GM21447 (cell line): ENCODE measurements at regions not wholly inside any gene's neighbourhood (a gene's known extent, or its start where the extent isn't known, plus 50 kb on each side); places are given as distances from the start of the nearest gene placed in this dataset.
"Not testable (repeated sequence)": the region's sequence is repeated elsewhere in the genome, so short reads cannot be mapped to it uniquely, and the experiment has no call there.

Experiments
- ATAC-seq: cut with Tn5 transposase; IDR thresholded peaks from one replicate; pipeline ENCODE4 v1.9.1; 2021; ENCODE audit not compliant: unreplicated experiment

DNA sequence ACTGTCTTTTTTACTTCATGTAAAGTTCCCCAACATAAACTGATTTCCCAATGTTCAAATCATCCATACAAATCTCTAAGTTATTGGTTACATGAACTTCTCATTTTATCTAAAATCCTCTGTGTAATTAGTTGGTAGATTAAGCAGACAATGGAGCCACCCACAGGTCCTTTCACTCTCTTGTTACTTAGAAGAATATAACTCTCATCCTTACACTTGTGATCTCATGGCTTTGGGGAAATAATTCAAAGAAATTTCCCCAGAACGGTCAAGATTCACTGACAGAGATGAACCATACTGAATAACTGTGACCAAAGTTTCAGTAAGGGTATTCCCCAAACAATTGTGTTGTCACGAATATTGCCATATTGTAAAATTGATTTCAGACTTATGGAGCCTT is 1102.6 kb upstream of the EPHA6 start:
- no peak for ATAC-seq

DNA sequence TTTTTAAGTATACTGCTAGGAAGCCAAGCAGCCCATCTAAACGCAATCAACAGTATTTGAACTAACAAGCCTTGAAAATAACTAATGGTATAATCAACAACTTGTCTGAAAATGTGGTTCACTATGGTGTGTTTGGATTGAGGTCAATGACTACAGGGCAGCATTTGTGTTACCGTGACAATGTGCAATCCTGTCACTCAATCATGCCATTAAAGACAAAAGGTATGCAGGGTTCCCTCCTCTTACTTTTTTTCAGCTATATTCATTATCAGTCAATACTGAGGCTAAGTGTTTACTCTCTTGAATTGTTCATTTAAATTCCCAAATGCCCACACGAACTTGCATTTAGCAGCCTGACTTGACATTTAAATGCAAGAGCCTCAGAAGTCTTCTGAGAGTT is 1099.3 kb upstream of the EPHA6 start:
- ATAC-seq: no peak

DNA sequence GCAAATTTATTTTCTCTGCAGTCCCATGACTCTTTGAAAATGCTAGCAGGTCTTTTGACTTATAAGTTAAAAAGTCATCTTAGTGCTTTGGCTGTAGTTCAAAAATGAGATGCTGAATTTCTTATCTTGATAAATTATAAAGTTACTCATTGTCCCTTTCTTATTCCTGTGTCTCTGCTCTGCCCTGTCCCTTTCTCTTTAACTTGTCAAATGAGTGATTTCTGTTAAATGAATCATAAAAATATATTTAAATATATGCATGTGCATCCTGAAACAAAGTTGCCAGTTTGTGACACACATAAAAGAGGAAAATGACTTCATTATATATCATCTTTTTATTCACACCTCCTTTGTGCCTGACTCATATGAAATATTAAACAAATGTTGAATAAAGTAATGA is 1097.3 kb upstream of the EPHA6 start:
- ATAC-seq: no peak

DNA sequence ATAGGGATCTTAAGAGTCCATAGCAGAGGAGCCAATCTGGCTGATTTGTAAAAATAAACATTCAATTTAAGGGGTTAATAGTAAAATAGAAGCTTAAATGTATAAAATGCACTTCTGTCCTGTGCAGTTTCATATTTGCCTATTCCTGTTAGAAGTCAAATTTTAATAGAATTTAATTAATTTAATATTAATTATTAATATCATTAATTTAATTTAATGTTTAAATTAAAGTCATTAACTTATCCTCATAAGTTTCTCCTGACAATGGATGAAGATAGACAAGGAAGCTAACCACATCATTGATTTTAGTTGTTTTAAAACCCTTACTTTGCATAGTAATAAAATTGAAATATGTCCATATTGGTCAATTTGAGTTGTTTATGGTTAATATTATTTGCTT is 1096.2 kb upstream of the EPHA6 start:
- no peak for ATAC-seq

DNA sequence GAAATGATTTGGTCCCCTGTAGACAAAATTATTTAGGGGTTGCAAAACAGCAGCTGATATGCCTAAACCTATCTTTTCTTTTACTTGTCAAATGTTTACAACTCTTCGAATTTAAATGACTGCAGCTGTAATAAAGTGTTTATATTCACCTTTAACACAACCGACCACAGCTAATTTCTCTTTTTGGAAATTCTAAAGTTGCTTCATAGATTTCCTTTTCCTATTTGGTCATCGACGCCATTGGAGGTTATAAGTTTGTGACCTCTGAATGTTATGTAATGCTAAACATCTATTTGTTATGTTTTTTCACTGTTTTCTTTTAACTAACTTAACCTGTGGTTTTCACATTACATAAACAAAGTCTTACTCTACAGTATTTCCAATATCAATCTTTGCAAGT is 1094.9 kb upstream of the EPHA6 start:
- no peak for ATAC-seq

DNA sequence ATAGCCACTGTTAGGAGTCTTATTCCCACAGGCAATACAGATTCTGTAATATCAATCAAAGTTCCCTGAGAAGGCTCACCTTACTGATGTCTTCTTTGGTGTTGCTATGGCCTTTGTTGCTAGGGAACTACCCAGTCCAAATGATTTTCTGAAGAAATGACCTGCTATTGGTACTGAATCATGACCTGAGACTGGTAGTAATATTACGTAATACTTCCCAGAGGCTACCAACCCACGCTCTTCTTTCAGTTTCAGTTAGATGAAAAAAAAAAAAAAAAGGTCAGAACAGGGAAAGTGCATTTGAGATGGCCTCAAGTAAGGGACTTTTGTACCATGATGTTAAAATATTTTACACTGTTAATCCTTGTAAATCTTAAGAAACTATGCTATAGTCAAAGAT is 1092.5 kb upstream of the EPHA6 start:
- no peak for ATAC-seq

DNA sequence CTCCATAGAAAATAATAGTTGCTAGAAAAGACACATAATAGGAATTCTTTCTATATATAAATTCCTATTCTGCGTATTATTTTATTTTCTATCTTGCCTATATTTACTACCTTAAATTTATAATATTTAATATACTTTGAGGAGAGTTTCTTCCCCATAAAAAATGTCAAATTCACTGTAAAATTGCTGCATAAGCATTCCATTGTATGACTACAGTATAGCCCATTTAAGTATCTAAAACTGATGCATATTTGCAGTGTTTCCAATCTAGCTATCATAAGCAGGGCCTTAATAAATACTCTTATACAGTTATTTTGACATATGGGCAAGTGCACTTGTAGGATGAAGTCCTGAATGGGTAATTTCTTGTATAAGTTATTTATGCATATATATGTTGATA is 1088.6 kb upstream of the EPHA6 start:
- no peak for ATAC-seq

DNA sequence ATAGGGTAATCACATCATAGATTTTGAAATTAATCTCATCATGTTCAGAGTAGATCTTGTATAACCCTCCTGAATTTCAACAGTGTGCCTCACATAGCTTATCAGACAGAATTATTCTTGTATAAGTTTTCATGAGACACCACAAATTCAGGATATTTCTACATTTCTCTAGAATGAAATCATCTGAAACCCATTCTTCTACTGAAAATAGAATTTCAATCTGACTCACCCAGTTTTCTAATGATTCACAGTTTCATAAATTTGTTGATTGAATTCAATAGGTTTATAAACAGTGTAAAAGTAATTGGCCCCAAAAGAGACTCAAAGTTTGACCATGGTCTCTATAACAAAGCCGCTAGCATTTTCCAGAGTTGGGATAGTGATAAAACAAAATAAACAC is 1082.6 kb upstream of the EPHA6 start:
- no peak for ATAC-seq

DNA sequence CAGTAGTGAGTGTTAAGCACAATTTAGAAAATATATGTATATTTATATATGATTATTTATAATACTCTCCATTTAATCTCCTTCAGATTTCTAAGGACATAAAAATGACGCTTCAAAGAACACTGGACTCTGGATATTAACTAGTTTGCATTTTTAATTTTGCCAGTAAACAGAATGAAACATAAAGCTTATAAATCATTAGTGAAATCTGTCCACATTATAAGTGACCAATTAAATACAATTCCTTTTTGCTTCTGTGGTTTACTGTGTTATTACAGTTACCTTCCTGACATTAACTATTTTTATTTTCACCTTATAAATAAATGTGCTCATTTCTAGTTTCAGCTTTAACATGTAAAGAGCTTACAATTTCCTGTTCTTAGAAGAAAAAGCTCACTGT is 1081.1 kb upstream of the EPHA6 start:
- ATAC-seq: no peak

DNA sequence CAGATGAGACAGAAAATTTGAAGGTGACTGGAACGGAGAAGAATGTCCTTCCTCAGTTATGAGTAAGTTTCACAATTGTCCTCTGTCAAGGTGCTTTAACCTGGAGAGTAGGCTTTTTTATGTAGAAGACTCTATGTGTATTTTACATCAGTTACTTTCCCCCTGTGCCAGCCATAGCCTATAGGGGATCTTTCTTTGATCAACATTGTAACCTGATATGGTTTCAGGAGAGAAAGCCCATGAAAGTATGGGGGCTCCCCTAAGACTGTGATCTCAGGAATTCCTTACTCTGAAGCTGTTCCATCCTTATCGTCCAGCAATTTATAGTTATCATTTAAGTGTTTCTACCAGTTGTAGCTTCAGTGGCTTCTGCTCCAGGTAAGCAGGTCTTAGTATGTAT is 1076.3 kb upstream of the EPHA6 start:
- ATAC-seq: no peak

DNA sequence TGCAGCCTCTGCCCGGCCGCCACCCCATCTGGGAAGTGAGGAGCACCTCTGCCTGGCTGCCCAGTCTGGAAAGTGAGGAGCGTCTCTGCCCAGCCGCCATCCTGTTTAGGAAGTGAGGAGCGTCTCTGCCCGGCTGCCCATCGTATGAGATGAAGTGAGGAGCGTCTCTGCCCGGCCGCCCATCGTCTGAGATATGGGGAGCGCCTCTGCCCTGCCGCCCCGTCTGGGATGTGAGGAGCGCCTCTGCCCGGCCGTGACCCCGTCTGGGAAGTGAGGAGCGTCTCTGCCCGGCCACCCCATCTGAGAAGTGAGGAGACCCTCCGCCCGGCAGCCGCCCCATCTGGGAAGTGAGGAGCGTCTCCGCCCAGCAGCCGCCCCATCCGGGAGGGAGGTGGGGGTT is 1069.5 kb upstream of the EPHA6 start:
- not testable (repeated sequence) for ATAC-seq

DNA sequence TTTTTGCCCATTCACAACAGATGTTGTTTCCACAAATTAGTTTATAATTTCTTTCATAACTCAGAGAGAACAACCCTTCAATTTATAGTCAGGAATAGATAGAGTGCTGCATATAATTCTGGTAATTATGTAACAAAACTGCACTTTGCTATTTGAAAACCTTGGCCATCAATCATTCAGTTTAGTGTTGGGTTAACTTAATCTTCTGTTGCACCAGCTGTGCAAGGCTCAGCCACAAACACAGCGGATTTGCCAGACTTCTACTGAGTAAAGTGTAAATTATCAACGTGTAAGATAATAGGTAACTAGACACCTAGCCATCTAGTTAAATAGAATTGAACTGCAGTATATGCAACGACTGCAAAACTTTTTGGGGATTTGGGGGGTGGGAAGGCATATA is 1064.3 kb upstream of the EPHA6 start:
- no peak for ATAC-seq

DNA sequence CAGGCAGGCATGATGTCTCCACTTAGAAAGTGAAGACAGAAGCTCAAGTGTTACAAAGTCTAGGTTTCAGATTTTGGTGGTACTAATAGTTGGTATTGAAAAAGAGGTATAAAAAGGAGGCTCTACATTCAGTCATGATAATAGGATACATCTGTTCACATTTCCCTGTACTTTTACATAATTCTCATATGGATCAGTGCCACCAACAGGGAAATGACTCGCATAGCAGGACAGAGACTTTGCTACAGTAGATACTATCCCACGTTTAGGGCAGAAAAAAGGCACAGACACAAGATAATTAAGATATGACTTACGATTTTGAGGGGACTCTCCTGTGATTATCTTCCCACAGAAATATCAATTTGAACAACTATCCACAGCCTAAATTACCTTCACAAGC is 1062.9 kb upstream of the EPHA6 start:
- ATAC-seq: no peak

DNA sequence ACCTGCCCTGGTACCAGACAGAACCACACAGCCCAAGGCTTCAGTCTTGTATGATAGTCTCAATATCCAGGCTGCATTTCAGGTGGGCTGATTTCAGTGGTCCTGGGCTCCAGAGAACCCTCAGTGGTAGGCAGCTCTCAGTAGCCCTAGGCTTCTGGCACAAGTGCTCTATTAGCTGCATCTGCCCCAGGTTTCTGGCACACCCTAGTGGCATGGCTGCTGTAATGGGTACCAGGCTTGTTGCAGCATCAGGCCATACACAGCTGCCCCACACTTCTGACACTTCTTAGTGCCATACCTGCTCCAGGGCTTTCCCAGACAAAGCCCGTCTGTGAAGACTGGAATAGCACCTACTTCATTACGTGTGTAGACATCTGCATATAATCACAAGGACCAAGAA is 1062.2 kb upstream of the EPHA6 start:
- ATAC-seq: no peak

DNA sequence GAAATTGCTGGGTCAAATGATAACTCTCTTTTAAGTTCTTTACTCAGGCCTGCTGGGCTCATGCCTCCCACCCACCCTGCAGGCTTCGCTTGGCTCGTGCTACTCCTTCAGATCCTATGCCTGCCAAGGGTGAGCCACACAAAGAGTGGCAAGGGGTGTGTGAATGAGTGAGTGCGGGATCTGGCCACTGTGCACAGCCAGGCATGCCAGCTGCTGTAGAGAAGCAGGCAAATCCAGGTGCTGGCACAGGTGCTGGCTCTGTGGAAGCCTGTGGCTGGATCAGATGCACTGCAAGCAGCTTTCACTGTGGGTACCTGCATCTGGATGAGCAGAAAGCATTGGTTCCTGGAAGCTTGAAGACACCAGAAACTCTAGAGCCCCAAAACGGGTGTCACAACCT is 1055.7 kb upstream of the EPHA6 start:
- ATAC-seq: no peak

DNA sequence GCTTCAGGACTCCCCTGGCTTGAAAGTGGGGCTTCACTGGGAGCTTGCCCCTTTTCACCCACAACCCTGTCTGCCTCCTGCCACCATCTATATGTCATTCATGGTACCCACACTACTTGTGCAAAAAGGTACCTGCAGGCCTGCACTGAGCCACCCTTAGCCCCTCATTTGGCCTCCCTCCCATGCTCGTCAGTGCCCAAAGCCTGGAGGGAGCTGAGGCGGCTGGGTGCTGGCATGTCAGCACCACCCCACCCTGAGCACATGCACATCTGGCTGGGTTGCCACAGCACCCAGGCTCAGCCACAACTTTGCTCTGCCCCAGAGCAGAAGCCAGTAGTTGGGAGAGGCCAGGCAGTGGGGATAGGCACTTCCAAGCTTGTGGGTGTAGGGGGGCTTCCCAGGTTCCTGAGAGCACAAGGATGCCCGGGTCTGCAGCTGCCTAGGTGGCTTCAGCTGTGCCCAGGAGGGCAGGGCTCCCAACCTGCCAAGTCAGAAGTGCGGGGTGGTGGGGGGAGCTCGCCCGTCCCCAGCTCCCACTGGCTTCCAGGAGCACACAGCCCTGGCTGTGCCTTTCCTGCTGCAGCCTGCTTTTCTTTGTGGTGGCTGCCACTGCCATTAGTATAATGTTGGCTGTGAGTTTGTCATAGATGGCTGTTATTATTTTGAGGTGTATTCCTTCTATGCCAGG is 1054.6 kb upstream of the EPHA6 start:
- no peak for ATAC-seq

DNA sequence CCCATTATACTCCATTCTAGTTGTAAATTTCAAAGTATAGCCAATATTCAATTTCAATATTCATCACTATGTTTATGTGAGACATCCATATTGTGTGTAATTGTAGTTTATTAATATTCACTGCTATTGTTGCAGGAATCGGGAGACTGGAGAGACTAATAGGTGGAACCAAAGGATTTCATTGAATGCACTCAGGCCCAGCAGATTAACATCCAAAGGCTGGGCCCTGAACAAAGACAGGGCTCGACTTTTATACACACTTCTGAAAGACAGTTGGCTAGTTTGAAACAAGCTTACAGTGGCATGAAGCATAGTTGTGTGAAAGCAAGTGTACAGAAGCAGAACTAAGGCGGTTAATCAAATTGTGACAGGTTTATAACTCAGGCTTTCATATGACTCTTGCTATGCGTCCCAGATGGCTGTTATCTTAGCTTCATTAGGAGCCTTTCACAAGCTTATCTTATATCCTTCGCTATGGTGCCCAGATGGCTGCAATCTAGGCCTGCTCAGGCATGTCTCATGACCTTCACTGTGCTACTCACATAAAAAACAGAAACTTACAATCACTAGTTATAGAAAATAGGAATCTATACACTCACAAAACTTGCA is 1038.8 kb upstream of the EPHA6 start:
- ATAC-seq: no peak

DNA sequence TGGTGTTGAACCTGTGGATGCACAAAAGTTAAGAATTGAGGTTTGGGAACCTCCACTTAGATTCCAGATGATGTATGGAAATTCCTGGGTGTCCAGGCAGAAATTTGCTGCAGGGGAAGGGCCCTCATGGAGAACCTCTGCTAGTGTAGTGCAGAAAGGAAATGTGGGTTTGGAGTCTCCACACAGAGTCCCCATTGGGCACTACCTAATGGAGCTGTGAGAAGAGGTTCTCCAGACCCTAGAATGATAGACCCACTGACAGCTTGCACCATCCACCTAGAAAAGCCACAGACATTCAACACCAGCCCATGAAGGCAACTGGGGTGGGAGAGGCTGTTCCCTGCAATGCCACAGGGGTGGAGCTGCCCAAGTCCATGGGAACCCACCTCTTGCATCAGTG is 1032.8 kb upstream of the EPHA6 start:
- ATAC-seq: no peak

DNA sequence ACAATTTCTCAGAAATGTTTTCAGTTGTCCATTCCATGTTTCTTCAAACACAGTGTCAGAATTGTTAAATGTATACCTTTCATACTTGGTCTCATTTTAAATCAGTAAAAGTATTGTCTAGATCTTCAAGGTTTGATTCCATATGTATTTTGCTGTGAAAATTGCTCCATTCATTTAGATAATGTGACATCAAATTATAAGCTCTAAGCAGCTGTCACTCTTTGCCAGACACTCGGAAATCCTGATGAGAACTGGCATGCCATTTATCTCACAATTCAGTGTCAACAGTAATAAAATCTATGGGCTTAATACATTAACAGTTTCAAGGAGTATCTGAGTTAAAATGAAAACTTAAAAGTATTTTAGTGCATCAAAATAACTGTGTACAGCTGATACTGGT is 1025.3 kb upstream of the EPHA6 start:
- no peak for ATAC-seq

DNA sequence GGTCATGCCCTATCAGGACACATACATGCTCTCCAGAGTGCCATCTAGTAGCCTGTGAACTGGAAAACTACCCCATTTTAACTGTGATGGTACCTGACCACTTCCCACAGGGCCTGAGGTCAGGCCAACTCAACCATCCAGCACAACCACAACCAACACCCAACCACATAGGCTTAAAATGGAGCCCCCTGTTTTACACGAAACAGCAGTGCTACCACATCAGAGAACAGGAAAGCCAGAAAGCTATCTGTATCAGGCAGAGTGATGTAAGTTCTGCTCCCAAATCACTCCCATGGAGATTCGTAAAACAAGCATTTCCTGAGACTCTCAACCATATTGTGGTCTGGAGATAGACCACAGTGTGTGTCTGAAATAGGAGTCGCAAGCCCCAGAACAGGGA is 1017.3 kb upstream of the EPHA6 start:
- no peak for ATAC-seq

DNA sequence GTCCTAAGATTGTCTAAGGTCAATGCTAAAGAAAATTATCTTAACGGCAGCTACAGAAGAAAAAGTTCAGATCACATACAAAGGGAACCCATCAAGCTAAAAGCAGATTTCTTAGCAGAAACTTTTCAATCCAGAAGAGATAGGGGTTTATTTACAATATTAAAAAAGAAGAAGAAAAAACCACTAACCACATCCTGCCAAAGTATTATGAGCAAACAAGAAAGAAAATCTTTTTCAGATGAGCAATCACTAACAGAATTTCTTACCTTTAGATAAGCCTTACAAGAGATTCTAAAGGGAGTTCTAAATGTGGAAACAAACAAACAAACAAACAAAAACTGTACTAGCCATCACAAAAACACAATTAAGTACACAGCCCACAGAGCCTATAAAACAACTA is 1015.8 kb upstream of the EPHA6 start:
- no peak for ATAC-seq

DNA sequence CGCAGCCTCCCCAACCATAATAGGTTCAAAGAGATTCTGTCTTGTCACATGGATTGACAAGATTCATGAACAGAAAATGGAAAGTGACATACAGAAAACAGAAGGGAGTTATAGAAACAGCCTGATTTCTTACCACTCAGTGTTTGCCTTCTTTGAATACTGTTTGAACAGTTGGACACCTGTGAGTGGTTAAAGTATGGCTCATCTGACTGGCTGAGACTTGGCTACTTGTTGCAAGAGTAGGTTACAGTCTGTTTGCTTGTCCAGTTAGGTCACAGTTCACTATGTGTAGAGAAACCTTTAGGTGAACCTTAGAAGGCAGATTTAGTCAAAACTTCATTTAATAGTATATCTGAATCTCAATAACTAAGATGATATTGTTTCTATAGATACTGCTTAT is 1003.9 kb upstream of the EPHA6 start:
- no peak for ATAC-seq

DNA sequence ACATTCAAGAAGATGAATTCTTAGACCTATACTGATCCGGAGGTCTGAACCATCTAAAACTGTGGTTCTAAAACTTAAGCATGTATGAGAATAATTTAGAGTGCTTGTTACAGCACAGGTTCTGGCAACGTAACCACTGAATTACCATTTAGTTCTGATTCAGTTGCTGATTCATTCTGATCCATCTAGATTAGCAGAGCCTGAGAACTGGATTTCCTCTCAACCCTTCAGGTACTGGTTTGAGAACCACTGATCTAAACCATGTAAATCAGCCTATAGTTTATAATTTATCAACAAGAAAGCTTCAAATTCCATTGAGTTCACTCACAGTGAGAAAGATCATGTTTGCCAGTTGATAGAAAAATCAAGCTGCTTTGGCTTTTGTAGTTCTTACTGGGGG is 1001.1 kb upstream of the EPHA6 start:
- no peak for ATAC-seq
